ENCODE measurements at regions not wholly inside any gene's neighbourhood (a gene's known extent, or its start where the extent isn't known, plus 50 kb on each side); places are given as distances from the start of the nearest gene placed in this dataset.

GRCh38 chr7:142443216-142444010, 185.6 kb upstream of the PRSS58 start:
- no peak for TF ChIP-seq SMC3 (IDR thresholded peaks at IDR 0.05; ENCODE audit: low read depth, low read length)
- no peak for TF ChIP-seq CTCF (conservative IDR thresholded peaks at IDR 0.05; ENCODE audit: low read depth, low read length)
- no peak for TF ChIP-seq USF2 (IDR thresholded peaks at IDR 0.05; ENCODE audit: low read depth, low read length)
- TF ChIP-seq POLR2A (IDR thresholded peaks at IDR 0.05; ENCODE audit: low read depth, low read length) = no peak
- TF ChIP-seq MXI1 (IDR thresholded peaks at IDR 0.05; ENCODE audit: borderline replicate concordance, low read depth, low read length) = no peak
- no peak for TF ChIP-seq RCOR1 (IDR thresholded peaks at IDR 0.05; ENCODE audit: insufficient replicate concordance, low read length)
